Body of pancreas (tissue), 4 donors: ENCODE measurements at regions not wholly inside any gene's neighbourhood (a gene's known extent, or its start where the extent isn't known, plus 50 kb on each side); places are given as distances from the start of the nearest gene placed in this dataset.

Experiments used
- POLR2A ChIP-seq, 3 donors: fragments of 450-650 bp; IDR thresholded peaks; one replicate each; pipeline ENCODE4 v1.6.1; 2016; ENCODE audit warnings: antibody characterized with exemption in 3 of 3, mild to moderate bottlenecking in 2 of 3
- TF ChIP-seq, protein P1 (sequence below), 7 experiments: fragments of 450-650 bp in 4 of 7; fragments of 200-600 bp in 3 of 7; sonication (generic) in 3 of 7; IDR thresholded peaks; one replicate each; pipeline ENCODE4 v1.5.1; 2016 to 2019; ENCODE audit warnings: antibody characterized with exemption in 7 of 7

DNA sequence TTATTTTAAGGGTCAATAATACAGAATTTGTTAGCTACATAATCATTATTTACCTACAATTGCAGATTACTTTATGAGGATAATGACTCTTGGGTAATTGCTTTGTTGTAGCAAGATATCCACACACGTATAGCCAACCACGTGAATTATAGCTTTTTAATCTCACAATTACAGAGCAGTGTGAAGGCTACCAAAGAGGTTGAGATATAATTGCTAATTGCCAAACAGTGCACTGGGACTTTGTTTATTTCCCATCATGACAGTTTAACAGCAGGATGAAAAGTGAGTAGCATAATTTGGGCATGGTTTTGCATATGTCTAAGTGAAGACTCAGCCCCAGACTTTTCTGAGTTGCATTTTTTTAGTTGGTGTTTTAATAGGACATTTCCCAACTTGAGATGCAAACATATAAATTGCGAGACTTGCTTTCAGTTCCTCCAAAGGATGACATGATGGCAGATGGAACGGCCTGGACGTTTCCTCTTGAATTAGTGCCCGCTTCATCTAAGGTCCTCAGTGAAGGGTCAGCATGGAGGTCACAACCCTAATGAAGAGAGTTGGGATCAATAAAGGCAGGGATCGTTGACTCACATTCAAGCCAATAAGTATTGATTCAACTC, 180.7 kb upstream of the GPR26 start:
- no peak for TF ChIP-seq POLR2A (IDR thresholded peaks at IDR 0.05)
- TF ChIP-seq, protein P1, sequence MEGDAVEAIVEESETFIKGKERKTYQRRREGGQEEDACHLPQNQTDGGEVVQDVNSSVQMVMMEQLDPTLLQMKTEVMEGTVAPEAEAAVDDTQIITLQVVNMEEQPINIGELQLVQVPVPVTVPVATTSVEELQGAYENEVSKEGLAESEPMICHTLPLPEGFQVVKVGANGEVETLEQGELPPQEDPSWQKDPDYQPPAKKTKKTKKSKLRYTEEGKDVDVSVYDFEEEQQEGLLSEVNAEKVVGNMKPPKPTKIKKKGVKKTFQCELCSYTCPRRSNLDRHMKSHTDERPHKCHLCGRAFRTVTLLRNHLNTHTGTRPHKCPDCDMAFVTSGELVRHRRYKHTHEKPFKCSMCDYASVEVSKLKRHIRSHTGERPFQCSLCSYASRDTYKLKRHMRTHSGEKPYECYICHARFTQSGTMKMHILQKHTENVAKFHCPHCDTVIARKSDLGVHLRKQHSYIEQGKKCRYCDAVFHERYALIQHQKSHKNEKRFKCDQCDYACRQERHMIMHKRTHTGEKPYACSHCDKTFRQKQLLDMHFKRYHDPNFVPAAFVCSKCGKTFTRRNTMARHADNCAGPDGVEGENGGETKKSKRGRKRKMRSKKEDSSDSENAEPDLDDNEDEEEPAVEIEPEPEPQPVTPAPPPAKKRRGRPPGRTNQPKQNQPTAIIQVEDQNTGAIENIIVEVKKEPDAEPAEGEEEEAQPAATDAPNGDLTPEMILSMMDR (IDR thresholded peaks at IDR 0.05), result no peak
